Dermis microvascular lymphatic vessel endothelial cell (primary cell): ENCODE measurements at regions not wholly inside any gene's neighbourhood (a gene's known extent, or its start where the extent isn't known, plus 50 kb on each side); places are given as distances from the start of the nearest gene placed in this dataset.
"Not testable (repeated sequence)": the region's sequence is repeated elsewhere in the genome, so short reads cannot be mapped to it uniquely, and the experiment has no call there.

Experiments
- DNase-seq, 2 donors: peaks; one replicate each; pipeline versions ENCODE4 v3.0.0 to v3.0.0-alpha.2; 2010; ENCODE audit warnings: low read depth in 2 of 2

DNA sequence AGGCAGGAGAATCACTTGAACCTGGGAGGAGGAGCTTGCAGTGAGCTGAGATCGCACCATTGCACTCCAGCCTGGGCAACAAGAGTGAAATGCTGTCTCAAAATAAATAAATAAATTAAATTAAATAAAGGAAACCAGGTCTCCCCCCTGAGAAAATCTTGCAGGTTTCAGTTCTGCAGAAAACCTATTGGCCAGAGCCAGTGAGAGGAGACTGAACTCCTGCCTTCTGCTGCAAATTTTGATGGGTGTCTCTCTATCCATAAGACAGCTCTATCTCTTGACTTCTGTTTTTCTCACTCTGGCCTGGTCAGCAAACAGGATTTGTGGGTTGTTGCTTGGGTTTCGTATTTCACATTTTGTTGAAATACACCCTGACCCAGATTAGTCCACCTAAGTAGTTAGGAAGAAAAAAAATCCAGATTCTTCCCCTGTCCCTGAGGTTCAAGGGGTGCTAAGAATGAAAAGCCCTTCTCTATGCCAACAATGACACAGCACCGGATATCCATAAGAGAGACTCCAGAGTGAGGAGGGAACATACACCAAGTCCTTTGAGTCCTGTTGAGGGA, 86.7 kb upstream of the MAP4K4 start:
- no peak for DNase-seq

DNA sequence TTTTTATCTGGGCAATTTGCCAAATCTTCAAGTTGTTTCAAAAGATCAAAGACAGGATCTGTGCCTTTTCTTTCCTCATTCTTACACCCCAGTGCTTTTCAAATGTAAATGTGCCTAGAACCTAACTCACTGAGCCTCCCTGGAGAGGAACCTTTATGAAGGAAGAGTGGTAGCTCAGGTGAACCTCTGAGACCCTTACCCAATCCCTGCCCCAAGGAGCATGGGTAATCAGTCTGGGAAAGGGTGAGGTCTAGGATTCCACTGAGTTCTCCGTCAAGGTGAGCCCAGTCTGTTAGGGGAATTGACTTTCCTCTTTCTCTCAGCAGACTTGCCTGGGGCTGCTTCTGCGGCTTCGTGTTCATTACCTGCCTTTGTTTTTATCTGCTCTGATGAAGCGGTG, 88.1 kb upstream of the MAP4K4 start:
- DNase-seq, result no peak

DNA sequence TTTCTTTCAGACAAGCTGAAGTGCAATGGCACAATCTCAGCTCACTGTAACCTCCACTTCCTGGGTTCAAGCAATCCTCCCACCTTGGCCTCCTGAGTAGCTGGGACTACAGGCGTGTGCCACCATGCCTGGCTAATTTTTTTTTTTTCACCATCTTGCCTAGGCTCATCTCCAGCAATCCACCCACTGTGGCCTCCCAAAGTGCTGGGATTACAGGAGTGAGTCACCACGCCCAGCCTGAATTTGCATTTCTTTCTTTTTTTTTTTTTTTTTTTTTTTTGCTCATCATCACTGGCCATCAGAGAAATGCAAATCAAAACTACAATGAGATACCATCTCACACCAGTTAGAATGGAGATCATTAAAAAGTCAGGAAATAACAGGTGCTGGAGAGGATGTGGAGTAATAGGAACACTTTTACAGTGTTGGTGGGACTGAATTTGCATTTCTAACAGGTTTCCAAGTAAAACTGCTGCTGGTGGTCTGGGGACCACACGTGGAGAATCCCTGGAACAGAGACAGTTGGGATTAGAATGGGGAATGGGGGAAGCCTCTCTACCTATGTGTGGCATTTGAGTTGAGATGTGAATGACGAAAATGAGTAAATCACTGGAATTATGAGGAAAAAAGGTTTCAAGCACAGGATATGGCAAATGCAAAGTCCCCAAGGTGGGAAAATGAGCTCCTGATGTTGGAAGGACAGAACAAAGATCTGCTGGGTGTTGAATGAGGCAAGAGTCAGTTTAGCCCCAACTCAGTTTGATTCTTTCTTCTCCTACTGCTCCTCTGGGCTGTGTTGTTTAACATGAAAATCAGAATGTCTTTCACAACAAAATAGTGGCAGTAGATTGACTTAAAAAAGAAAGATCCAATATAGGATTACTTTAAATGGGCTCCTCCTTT, 88.8 kb upstream of the MAP4K4 start:
- no peak for DNase-seq

DNA sequence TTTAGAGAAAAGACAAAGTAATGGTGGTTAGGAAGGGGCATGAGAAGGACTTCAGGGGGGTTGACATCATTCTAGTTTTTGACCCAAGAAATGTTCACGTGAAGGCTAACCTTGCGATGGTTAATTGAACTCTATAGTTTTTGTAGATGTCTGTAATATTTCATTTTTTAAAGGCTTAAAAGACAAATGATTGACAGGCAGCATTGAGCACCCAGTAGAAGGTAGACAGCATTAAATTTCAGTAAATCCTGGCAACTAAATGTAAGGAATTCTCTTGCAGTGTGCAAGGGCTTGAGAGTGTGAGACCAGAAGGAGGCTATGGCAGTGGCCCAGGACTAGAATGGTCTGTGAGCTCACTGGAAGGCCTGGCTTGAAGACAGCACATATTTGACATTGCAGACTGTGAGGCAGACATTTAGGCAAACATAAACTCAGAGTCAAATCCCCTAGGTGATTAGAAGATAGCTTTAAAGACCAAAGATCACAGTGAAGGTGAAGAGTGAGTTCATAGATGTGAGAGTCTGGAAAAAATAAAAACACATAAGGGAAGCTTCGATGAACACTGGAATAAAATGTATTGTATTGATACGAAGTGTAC, 100.1 kb upstream of the MAP4K4 start:
- no peak for DNase-seq

DNA sequence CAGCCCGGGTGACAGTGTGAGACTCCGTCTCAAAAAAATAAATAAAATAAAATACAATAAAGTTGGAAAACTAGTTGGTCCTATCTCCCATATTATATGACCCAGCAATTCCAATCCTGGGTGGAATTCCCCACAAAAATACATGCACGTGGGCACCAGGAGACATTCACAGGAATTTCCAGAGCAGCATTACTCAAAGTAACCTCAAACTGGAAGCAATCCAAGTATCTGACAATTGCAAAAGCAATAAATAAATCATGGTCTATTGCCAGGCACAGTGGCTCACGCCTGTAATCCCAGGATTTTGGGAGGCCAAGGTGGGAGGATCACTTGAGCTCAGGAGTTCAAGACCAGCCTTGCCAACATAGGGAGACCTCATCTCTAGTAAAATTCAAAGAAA, 101.2 kb upstream of the MAP4K4 start:
- DNase-seq, result peak; percentile 2 to 39

DNA sequence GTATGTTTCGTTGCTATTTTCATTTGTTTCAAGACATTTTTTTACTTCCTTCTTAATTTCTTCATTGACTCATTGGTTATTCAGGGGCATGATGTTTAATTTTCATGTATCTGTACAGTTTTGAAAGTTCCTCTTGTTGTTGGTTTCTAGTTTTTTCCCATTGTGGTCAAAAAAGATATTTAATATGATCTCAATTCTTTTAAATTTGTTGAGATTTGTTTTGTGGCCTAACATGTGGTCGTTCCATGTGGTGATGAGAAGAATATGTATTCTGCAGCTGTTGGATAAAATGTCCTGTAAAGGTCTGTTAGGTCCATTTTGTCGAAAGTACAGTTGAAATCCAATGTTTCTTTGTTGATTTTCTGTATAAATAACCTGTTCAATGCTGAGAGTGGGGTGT, 110.3 kb upstream of the MAP4K4 start:
- no peak for DNase-seq

DNA sequence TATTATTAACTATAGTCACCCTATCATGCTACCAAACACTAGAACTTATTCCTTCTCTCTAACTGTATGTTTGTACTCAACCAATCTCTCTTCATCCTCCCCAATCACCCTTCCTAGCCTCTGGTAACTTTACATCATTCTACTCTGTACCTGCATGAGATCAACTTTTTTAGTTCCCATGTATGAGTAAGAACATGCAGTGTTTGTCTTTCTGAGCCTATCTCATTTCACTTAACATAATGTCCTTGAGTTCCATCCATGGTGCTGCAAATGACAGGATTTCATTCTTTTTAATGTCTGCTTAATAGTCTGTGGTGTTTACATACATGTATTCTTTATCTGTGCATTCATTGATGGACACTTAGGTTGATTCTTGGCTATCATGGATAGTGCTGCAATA, 108.9 kb upstream of the RFX8 start:
- DNase-seq, result no peak

DNA sequence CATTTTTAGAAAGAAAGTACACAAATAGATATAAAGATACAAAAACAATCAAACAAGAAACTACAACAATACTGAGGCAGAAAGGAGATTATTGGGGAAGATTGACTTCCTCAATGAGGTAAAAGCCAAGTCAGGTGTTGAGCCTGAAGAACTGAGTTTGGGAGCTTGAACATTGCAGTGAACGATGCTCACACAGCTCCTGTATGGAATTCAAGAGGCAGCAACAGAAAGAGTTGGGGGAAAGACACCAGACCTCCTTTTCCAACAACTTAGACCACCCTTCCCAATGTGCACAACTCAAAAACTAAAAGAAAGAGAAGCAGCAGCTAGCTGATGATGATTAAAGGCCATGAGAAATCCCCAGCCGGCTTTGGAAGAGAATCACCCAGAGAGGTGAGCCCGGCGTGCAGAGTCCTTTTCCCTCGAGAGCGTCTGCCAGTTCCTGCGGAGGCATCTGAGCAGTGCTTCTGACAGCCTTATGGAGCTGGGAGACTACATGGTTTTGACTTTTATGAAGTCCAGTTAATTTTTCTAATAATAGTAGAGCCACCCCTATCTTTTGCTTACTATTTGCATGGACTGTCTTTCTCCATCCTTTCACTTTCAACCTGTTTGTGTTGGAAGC, 106.9 kb upstream of the RFX8 start:
- DNase-seq, result no peak

DNA sequence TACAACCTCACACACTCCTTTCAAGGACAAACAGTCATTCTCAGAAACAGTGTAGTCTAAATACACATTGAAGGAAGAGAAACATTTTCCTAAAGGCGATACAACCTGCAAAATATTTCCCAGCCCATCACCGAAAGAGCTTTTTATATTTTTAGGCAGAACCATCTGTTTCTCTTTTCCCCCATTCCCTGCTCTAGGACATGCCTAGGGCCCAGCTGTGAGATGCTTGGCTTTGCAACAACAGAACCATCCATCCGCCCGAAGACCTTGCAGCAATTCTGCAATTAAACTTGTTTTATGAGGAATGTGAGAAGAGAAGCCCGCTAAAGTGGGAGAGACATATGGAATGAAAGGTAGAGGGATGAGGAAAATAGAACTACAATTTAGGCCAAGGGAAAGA, 105.6 kb upstream of the RFX8 start:
- no peak for DNase-seq

DNA sequence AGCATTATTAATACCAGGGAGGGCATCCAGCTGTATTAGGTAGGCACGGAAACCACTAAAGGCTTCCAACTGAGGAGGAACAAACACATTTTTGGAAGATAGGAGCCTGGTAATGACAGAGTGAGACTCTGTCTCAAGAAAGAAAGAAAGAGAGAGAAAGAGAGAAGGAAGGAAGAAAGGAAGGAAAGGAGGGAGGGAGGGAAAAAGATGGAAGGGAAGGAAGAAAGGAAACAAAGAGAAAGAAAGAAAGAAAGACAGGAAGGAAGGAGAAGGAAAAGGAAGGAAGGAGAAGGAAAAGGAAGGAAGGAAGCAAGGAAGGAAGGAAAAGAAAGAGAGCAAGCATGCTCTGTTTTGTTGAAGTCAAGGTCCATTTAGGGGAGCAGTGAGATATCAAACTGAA, 103.8 kb upstream of the RFX8 start:
- no peak for DNase-seq

DNA sequence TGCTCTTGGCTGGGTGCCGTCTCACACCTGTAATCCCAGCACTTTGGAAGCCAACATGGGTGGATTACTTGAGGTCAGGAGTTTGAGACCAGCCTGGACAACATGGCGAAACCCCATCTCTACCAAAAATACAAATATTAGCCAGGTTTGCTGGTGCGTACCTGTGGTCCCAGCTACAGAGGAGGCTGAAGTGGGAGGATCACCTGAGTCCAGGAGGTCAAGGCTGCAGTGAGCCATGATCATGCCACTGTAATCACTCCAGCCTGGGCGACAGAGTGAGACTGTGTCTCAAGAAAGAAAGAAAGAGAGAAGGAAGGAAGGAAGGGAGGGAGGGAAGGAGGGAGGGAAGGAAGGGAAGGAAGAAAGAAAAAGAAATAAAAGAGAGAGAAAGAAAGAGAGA, 103.2 kb upstream of the RFX8 start:
- not testable (repeated sequence) for DNase-seq

DNA sequence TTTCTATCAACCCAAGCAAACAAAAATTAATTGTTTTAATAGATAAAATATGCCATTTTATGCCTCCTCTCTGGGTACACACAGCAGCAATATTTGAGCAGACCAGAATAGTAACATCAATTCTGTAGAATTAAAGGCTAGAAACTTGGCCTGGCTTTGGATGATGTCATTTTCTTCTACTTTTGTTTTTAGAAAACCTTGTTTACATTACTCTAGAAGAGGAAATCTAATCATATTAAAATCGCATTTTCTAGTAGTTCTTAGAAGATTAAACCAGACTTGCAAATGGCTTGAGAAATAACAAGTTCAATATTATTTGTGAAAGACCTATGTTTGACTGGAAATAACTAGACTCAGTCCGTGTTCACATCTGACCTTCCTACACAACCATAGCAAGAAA, 102.3 kb upstream of the RFX8 start:
- peak in 1 of 2 donors; percentile 33 for DNase-seq

DNA sequence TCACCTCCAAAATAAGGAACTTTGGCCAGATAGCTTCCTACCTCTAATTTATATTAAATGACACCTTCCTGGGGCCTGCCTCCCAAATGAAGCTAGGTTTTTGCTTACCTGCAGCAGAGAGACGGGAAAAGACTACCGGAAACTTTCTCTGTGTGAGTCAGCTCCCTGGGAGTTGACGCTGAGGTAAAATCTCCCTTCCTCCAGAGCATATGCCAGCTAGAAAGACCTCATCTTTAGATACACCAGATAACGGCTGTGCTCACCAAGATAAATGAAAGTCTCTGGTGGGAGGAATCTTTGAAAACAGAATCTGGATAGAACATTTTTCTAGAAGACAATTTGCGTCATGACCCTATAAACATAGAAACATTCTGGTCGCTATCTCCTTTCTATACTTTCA, 99.7 kb upstream of the RFX8 start:
- DNase-seq, result peak in 1 of 2 donors; percentile 21

DNA sequence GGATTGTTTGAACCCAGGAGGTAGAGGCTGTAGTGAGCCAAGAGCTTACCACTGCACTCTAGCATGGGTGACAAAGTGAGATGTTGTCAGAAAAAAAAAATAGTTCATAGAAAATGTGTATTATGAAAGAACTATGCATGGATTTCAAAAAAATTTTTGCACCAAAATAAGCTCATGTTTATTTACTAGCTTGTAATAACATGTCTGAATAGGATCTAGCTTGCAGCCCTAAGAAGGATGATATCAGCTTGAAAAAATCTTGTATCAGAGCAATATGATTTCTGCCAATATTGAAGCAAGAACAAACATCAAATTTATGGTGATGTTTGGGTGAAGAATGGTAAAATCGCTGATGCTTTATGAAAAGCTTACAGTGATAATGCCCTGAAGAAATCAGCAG, 97.0 kb upstream of the RFX8 start:
- DNase-seq, result no peak

DNA sequence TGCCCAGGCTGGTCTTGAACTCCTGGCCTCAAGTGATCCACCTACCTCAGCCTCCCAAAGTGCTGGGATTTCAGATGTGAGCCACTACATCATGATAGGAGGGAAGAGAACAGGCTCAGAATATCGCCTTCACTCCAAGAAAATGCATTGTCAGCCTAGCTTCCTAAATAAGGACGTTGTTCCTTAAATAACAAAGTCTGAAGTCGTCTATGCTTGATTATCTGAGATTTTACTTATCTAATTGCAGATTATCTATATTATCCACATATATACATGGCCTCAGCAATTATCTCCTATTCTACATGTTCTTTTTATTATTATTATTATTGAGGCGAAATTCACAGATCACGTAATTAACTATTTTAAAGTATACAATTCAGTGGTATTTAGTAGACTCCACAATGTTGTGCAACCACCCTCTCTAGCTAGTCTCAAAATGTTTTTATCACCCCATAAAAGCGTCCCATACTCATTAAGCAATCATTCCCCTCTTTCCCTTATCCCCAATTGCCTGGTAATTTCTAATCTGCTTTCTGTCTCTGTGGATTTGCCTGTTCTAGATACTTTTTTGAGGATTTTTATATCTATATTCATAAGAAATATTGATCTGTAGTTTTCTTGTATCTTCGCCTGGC, 95.1 kb upstream of the RFX8 start:
- no peak for DNase-seq

DNA sequence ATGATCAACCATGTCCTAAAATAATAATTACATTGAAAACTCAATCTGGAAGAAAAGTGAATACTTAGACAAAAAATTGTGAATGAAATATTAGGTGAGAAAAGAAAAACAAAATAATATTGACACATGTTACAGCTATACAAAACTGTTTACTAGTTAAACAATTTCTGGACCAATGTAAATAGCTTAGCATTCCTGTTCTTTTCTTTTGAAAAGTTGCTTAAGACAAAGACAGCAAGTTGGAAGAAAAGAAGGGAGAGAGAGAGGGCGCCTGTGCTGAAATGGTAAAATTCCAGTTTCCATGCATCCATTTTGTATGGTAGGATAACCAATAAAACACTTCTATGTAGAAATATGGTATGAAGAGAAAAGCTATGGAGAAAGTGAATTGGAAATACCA, 94.1 kb upstream of the RFX8 start:
- DNase-seq, result no peak

DNA sequence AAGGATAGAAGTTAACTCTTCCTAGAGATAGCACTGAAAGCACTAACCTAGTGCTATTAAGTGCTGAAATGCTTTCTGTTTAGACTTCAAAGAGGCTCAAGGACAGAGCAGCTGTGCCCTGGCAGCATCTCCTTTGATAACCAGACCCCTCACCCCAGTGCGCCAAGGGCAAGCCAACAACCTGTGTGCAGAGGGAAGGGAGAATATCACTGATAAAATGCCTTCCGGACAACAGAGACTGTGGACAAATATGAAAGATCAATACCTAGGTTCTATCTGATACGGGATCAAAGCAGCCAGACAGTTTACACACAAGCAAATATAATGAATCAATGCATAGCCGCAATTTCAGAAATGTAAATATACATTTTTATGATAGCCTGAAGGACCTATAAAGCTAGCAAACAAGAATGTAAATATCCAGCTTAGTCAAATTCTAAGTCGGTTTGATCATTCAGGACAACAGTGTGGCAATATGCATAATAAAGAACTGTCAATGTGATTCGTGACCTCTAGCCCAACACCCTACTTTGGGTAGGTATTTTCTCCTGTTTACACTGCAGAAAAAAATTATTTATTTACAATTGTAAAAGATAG, 91.8 kb upstream of the RFX8 start:
- no peak for DNase-seq

DNA sequence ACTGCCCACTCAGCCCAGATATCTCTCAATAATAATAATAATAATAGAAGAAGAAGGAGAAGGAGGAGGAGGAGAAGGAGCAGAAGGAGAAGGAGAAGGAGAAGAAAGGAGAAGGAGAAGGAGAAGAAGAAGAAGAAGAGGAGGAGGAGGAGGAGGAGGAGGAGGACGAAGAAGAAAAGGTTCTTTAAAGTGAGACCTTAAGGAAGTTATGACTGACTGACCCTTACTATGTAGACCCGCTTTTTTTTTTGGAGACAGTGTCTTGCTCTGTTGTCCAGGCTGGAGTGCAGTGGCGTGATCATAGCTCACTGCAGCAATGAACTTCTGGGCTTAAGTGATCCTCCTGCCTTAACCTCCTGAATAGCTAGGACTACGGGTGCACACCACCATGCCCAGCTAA, 88.9 kb upstream of the RFX8 start:
- no peak for DNase-seq

DNA sequence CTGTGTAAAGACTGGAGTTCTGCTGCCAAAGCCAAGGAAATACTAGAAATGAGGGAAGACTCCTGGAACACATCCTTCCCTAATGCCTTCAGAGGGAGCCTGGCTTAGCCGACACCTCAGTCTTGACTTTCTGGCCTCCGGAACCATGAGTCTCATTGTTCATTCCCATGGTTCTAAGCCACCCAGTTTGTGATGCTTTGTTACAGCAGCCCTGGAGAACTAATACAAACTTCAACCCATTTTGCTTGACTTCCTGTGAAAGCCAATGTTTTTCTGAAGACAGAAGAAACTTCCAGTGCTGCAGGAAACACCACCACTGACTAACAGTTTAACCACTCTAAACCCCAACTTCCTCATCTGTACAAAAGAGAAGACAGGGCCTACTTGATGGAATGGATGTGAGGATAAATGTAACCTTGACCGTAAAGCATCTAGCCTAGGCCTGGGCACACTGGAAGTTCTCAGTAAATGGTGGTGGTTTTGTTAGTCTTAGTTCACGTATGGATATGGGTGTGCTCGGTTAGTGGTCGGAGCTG, 85.9 kb upstream of the RFX8 start:
- no peak for DNase-seq

DNA sequence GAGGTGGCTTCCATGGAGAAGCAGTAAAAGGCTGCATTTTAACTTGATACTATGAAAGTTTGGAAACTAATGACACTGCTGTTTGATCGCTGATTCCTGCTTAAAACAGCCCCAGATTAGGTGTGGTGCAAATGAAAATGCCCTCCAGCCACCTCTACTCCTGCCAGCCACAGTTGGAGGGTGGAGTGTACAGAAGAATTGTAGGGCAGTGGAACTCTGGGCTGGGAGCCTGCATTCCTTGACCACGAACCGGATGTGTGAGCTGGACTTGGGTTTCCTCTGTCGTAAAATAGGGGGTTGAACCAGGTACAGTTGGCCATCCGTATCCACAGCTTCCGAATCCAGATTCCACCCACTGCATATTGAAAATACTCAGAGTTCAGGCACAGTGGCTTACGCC, 84.6 kb upstream of the RFX8 start:
- peak; percentile 83 to 90 for DNase-seq
